AG04449 (cell line): ENCODE measurements at regions not wholly inside any gene's neighbourhood (a gene's known extent, or its start where the extent isn't known, plus 50 kb on each side); places are given as distances from the start of the nearest gene placed in this dataset.

Experiments
- CTCF ChIA-PET: fragments of 350-600 bp; formaldehyde crosslinking; extraction: SDS; loops from one replicate; lab custom pipeline; 2021; ENCODE audit warnings: antibody characterized with exemption; lab: Yijun Ruan, JAX
- POLR2A ChIA-PET: fragments of 400-600, 350-600 bp; formaldehyde crosslinking; extraction: SDS; loops from one replicate; lab custom pipeline; 2020; ENCODE audit warnings: antibody characterized with exemption, inconsistent platforms; lab: Yijun Ruan, JAX
- DNase-seq: peaks from one replicate; pipeline ENCODE4 v3.0.0-alpha.2; 2010; ENCODE audit warnings: low read depth, low spot score
- H3K4me3 ChIP-seq: 2 replicates; pipeline ENCODE4 v1.5.1; 2011; ENCODE audit warnings: low read depth, mild to moderate bottlenecking, control low read depth, low read length
- TF ChIP-seq, protein P1 (sequence below): IDR thresholded peaks from one replicate; pipeline ENCODE4 v1.5.1; 2011; ENCODE audit warnings: mild to moderate bottlenecking, moderate library complexity, low read length, control low read depth, inconsistent platforms; ENCODE audit not compliant: insufficient read depth; ENCODE audit errors: missing control alignments

DNA sequence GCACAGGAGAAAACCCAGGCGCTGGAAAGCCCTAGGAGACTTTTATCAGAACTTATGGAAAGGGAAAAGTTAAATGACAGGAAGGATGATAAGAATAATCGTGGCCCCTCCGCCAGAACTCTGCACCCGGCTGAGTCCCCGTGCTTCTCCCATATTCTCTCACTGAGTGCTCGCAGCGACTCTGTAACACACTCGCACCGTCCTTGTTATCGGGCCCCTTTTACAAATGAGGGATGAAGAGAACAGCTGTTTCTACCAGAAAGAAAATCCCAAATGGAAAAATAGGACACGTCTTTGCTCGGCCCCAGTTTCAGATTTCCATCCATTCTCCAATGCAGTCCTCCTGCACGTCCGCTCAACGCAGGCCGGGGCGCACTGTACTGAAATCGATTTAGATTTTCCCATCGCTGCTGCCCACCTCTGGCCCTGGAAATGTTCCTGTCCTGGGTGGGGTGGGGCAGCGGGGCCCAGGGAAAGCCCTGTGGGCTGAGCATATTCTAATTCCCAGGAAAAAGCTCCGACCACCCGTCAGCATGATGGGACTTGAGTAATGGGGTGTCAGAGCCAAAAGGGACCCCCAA lies 66.4 kb downstream of the KCNF1 start:
- CTCF ChIA-PET: interaction anchor here (0.9 to 1.0 kb wide), 2 partner anchors 10 to 146 kb away, joined by 3 read pairs; no protein-coding TSS in a partner anchor

DNA sequence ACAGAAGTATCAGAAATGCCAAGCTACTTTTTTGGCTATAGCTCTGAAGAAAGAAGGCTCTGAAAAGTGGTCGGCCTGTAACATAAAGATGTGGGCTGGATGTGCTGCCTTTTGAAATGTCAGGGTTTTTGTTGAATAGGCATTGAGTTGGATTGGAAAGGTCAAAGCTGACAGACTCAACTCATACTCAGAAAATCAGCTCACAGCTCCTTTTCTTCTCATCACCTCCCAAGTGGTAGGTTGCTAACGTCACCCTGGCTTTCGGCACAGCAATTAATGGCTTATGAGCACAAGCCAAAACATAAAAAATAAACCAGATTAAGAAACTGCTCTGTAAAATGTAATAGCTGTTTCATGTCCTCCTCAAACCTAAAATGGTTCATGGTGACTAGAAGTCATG lies 68.3 kb downstream of the KCNF1 start:
- CTCF ChIA-PET: no interaction called here
- H3K4me3 ChIP-seq: no peak overlapping the region
- TF ChIP-seq, protein P1, sequence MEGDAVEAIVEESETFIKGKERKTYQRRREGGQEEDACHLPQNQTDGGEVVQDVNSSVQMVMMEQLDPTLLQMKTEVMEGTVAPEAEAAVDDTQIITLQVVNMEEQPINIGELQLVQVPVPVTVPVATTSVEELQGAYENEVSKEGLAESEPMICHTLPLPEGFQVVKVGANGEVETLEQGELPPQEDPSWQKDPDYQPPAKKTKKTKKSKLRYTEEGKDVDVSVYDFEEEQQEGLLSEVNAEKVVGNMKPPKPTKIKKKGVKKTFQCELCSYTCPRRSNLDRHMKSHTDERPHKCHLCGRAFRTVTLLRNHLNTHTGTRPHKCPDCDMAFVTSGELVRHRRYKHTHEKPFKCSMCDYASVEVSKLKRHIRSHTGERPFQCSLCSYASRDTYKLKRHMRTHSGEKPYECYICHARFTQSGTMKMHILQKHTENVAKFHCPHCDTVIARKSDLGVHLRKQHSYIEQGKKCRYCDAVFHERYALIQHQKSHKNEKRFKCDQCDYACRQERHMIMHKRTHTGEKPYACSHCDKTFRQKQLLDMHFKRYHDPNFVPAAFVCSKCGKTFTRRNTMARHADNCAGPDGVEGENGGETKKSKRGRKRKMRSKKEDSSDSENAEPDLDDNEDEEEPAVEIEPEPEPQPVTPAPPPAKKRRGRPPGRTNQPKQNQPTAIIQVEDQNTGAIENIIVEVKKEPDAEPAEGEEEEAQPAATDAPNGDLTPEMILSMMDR: no peak
- POLR2A ChIA-PET: no interaction called here
- DNase-seq: no peak

More for the DNA sequence above, 66.4 kb downstream of the KCNF1 start:
- TF ChIP-seq, protein P1: no peak
- DNase-seq: no peak
- no peak overlapping the region for H3K4me3 ChIP-seq
- POLR2A ChIA-PET: no interaction called here

DNA sequence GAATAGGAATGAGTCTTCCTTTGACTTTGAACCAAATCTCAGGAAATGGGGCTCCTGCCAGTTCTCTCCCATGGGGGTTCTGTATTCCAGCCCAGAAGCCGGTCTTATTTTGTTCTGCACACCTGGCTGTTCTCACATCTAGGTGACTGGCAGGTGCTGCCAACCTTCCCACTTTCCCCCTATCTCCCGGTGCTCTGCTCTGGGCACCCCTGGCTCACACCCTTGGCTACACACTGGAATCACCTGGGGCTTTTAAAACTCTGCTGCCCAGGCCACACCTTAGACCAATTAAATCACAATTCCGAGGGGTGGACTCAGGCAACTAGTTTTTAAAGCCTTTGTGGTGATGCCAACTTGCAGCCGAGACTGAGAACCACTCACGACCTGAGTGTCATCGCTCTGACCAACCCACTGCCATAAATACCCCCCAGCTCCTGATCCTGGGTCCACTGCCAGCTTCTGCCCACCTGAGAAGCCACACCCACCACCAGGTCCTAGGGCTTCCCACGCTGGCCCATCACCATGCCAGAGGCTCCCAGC lies 69.2 kb downstream of the KCNF1 start:
- ChIA-PET CTCF (no interaction called here), POLR2A (no interaction called here)
- H3K4me3 ChIP-seq: no peak overlapping the region
- DNase-seq: no peak
- TF ChIP-seq, protein P1: no peak

DNA sequence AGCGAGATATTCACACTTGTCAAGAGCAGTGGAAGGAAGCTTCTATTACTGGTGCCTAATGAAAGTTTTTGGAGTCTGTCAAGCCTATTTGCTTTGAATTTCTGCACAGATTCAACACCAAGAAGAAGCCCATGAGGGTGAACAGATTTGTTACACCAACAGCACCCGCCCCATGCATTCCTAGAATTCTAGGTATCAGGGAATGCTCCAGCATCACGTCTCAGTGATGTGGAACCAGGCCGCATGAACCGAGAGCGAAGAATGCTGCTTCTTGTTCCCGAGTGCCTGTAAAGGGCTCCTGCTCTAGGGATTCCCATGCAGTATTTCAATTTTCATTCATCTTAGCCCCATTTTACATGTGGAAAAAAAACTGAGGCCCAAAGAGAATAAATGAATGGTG lies 69.7 kb downstream of the KCNF1 start:
- DNase-seq: no peak
- POLR2A ChIA-PET: no interaction called here
- TF ChIP-seq, protein P1: no peak
- H3K4me3 ChIP-seq: no peak overlapping the region
- CTCF ChIA-PET: no interaction called here

DNA sequence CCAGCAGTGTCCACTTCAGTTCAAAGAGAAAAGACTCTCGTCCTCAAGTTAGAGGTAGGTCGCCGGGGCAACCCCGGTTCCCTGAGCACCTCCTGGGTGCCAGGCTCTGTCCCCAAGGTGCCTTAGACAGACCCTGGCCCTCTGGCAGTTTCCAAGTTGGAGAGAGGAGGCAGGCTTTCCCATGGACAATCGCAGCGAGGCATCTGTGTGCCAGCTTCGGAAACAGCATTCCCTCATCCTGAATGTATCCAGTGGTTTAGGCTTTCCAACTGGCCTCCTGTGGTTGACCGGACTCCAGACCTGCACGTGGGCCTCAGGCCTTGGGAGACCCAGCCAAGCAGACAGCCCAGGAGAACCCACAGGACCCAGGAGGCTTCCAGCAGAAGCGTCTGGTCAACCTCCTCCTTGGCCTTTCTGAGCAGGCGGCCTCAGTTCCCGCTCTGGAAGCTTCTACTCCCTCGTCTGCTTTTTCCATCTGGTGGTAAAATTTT lies 70.3 kb downstream of the KCNF1 start:
- CTCF ChIA-PET: no interaction called here
- no peak for DNase-seq

More for the DNA sequence above, 70.3 kb downstream of the KCNF1 start:
- no peak overlapping the region for H3K4me3 ChIP-seq
- TF ChIP-seq, protein P1: no peak
- POLR2A ChIA-PET: no interaction called here
